Gastrocnemius medialis (tissue), 4 donors: ENCODE measurements at regions not wholly inside any gene's neighbourhood (a gene's known extent, or its start where the extent isn't known, plus 50 kb on each side); places are given as distances from the start of the nearest gene placed in this dataset.

Source experiments
- POLR2A ChIP-seq, 2 donors: fragments of 450-650 bp; IDR thresholded peaks; one replicate each; pipeline ENCODE4 v1.6.1; 2017; ENCODE audit warnings: antibody characterized with exemption in 2 of 2, mild to moderate bottlenecking in 2 of 2, moderate library complexity in 2 of 2
- TF ChIP-seq, protein P1 (sequence below), 5 experiments: fragments of 450-650 bp in 3 of 5; fragments of 200-600 bp in 2 of 5; sonication (generic) in 2 of 5; IDR thresholded peaks in 4 of 5; conservative IDR thresholded peaks in 1 of 5; 1 replicate in 4 of 5; 2 replicates in 1 of 5; pipeline ENCODE4 v1.5.1; 2016 to 2019; ENCODE audit warnings: antibody characterized with exemption in 5 of 5, mild to moderate bottlenecking in 3 of 5, moderate library complexity in 3 of 5

- TF ChIP-seq, protein P1, sequence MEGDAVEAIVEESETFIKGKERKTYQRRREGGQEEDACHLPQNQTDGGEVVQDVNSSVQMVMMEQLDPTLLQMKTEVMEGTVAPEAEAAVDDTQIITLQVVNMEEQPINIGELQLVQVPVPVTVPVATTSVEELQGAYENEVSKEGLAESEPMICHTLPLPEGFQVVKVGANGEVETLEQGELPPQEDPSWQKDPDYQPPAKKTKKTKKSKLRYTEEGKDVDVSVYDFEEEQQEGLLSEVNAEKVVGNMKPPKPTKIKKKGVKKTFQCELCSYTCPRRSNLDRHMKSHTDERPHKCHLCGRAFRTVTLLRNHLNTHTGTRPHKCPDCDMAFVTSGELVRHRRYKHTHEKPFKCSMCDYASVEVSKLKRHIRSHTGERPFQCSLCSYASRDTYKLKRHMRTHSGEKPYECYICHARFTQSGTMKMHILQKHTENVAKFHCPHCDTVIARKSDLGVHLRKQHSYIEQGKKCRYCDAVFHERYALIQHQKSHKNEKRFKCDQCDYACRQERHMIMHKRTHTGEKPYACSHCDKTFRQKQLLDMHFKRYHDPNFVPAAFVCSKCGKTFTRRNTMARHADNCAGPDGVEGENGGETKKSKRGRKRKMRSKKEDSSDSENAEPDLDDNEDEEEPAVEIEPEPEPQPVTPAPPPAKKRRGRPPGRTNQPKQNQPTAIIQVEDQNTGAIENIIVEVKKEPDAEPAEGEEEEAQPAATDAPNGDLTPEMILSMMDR (IDR thresholded peaks at IDR 0.05 in 4 of 5, conservative IDR thresholded peaks at IDR 0.05 in 1 of 5): no peak
- TF ChIP-seq POLR2A (IDR thresholded peaks at IDR 0.05): no peak
These were observed 396.9 kb downstream of the AGTPBP1 start for GRCh38 chr9:85344901-85345300.
